Fibroblast of the aortic adventitia (primary cell): ENCODE measurements at regions not wholly inside any gene's neighbourhood (a gene's known extent, or its start where the extent isn't known, plus 50 kb on each side); places are given as distances from the start of the nearest gene placed in this dataset.

Source experiments
- DNase-seq: peaks from one replicate; pipeline ENCODE4 v3.0.0-alpha.2; 2010; ENCODE audit warnings: low read depth
- H3K4me3 ChIP-seq: 2 replicates; pipeline ENCODE4 v1.5.1; 2011; ENCODE audit warnings: low read depth, mild to moderate bottlenecking, control low read depth, low read length, moderate library complexity
- CTCF ChIP-seq: IDR thresholded peaks from 2 replicates; pipeline ENCODE4 v1.5.1; 2011; ENCODE audit warnings: mild to moderate bottlenecking, low read length, control low read depth, inconsistent platforms; ENCODE audit not compliant: insufficient read depth

- DNase-seq = no peak
- TF ChIP-seq CTCF = no peak
- H3K4me3 ChIP-seq = no peak overlapping the region
Measured at GRCh38 chr6:6883011-6883410, 224.8 kb upstream of the RREB1 start.

GRCh38 chr6:6884193-6884627, 223.6 kb upstream of the RREB1 start:
- H3K4me3 ChIP-seq = no peak overlapping the region
- peak; percentile 24 for DNase-seq
- TF ChIP-seq CTCF = no peak

- TF ChIP-seq CTCF = no peak
- H3K4me3 ChIP-seq = no peak overlapping the region
- DNase-seq = no peak
Measured at GRCh38 chr6:6884916-6885315, 222.8 kb upstream of the RREB1 start.

GRCh38 chr6:6885521-6886170, 222.1 kb upstream of the RREB1 start:
- no peak for DNase-seq
- no peak overlapping the region for H3K4me3 ChIP-seq
- no peak for TF ChIP-seq CTCF

GRCh38 chr6:6886171-6886885, 221.4 kb upstream of the RREB1 start:
- DNase-seq = no peak
- no peak for TF ChIP-seq CTCF
- no peak overlapping the region for H3K4me3 ChIP-seq

- no peak for TF ChIP-seq CTCF
- DNase-seq = no peak
Measured at GRCh38 chr6:6886886-6887285, 220.9 kb upstream of the RREB1 start.

More at GRCh38 chr6:6886886-6887285, 220.9 kb upstream of the RREB1 start:
- no peak overlapping the region for H3K4me3 ChIP-seq
